ENCODE measurements at regions not wholly inside any gene's neighbourhood (a gene's known extent, or its start where the extent isn't known, plus 50 kb on each side); places are given as distances from the start of the nearest gene placed in this dataset.

GRCh38 chr4:126701756-126702155 lies 931.0 kb upstream of the INTU start:
- H3K36me3 ChIP-seq (ENCODE audit: insufficient read depth in 1 of 2, low read depth in 1 of 2): no peaks in the 10 kb centered on the region
- H3K4me1 ChIP-seq: no peaks in the 10 kb centered on the region
- intact Hi-C loops (cut with DNase I): no loop called here
- H3K9me3 ChIP-seq: no peaks in the 10 kb centered on the region
- H3K4me3 ChIP-seq: no peak overlapping the region
- no peak overlapping the region for H3K27ac ChIP-seq
- 23 to 32% (median 25%) methylated on average over 2 of the region's 2 CpGs for WGBS, 3 donors
- no peak for ATAC-seq
- TF ChIP-seq, protein P1, sequence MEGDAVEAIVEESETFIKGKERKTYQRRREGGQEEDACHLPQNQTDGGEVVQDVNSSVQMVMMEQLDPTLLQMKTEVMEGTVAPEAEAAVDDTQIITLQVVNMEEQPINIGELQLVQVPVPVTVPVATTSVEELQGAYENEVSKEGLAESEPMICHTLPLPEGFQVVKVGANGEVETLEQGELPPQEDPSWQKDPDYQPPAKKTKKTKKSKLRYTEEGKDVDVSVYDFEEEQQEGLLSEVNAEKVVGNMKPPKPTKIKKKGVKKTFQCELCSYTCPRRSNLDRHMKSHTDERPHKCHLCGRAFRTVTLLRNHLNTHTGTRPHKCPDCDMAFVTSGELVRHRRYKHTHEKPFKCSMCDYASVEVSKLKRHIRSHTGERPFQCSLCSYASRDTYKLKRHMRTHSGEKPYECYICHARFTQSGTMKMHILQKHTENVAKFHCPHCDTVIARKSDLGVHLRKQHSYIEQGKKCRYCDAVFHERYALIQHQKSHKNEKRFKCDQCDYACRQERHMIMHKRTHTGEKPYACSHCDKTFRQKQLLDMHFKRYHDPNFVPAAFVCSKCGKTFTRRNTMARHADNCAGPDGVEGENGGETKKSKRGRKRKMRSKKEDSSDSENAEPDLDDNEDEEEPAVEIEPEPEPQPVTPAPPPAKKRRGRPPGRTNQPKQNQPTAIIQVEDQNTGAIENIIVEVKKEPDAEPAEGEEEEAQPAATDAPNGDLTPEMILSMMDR (IDR thresholded peaks at IDR 0.05): no peak
- peak in 1 of 2 donors; percentile 41 for DNase-seq
- no peaks in the 10 kb centered on the region for H3K27me3 ChIP-seq (ENCODE audit: insufficient read depth in 3 of 3, low read length in 2 of 3)

DNA sequence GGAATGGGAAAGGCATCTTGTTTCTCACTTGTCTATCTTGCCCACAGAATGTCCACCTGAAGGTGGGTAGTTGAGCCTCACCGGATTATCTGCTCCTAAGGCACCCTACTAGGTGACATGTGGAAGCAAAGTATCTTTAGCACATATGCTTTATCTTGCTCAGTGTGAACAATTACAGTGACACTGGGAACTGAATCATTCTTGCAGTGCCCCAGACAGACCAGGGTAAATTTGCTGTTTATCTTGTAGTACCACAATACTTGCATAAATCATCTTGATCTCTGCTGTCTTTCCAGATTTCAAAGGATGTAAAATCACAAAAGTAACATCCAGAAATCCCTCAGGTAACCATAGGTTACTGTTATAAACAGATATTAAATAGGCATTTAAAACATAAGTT lies 930.0 kb upstream of the INTU start:
- ATAC-seq: no peak
- intact Hi-C loops (cut with DNase I): no loop called here
- H3K27ac ChIP-seq: no peak overlapping the region

DNA sequence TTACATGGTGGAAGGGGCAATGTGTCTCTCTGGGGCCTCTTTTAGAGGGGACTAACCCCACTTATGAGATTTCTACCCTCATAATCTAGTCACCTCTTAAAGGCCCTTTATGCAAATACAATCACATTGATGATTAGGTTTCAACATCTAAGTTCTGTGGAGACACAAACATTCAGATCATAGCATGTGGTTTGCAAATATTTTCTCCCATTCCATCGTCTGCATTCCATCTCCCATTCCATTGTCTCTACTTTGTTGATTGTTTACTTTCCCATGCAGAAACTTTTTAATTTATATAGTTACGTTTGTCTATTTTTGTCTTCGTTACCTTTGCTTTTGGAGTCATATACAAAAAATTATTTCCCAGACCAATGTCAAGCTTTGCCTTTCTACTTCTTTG lies 927.5 kb upstream of the INTU start:
- Histone ChIP-seq H3K4me3 (no peak overlapping the region), H3K9me3 (no peaks in the 10 kb centered on the region), H3K36me3 (ENCODE audit: insufficient read depth in 1 of 2, low read depth in 1 of 2) (no peaks in the 10 kb centered on the region), H3K27me3 (ENCODE audit: insufficient read depth in 3 of 3, low read length in 2 of 3) (no peaks in the 10 kb centered on the region), H3K4me1 (no peaks in the 10 kb centered on the region), H3K27ac (no peak overlapping the region)
- TF ChIP-seq, protein P1 (IDR thresholded peaks at IDR 0.05): no peak
- intact Hi-C loops (cut with DNase I): no loop called here
- no peak for ATAC-seq
- WGBS, 3 donors: 72 to 87% (median 85%) methylated on average over 3 of the region's 3 CpGs
- DNase-seq: no peak

More for the DNA sequence above, 930.0 kb upstream of the INTU start:
- Histone ChIP-seq H3K9me3 (no peaks in the 10 kb centered on the region), H3K27me3 (ENCODE audit: insufficient read depth in 3 of 3, low read length in 2 of 3) (no peaks in the 10 kb centered on the region), H3K36me3 (ENCODE audit: insufficient read depth in 1 of 2, low read depth in 1 of 2) (no peaks in the 10 kb centered on the region), H3K4me1 (no peaks in the 10 kb centered on the region), H3K4me3 (no peak overlapping the region)
- TF ChIP-seq, protein P1 (IDR thresholded peaks at IDR 0.05): no peak
- 84 to 93% (median 90%) methylated on average over 1 of the region's 1 CpG for WGBS, 3 donors
- DNase-seq: no peak

DNA sequence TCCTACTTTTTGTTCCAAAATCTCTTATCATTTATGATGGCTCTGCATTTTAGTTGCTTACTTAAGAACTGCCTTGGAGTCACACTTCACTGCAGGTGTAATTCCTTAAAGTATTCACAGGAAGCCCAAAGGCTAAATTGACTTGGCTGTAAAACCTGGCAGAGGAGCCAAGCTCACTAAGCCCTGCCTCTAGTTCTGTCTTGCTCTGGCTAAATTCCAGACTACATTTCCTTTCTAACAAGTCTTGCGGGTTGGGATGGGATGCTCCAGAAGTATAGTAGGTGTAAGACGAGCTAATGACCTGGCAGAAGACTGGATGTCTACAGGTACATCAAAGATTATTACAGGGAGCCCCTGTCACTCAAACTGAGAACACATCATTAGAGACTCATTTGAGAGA lies 924.0 kb upstream of the INTU start:
- H3K9me3 ChIP-seq: no peaks in the 10 kb centered on the region
- no peak overlapping the region for H3K27ac ChIP-seq
- intact Hi-C loops (cut with DNase I): no loop called here
- 58 to 62% (median 61%) methylated on average over 2 of the region's 2 CpGs for WGBS, 3 donors
- no peaks in the 10 kb centered on the region for H3K4me1 ChIP-seq
- H3K36me3 ChIP-seq (ENCODE audit: insufficient read depth in 1 of 2, low read depth in 1 of 2): no peaks in the 10 kb centered on the region
- no peak overlapping the region for H3K4me3 ChIP-seq
- DNase-seq (no peak), ATAC-seq (no peak)
- TF ChIP-seq, protein P1 (IDR thresholded peaks at IDR 0.05): no peak
- no peaks in the 10 kb centered on the region for H3K27me3 ChIP-seq (ENCODE audit: insufficient read depth in 3 of 3, low read length in 2 of 3)

DNA sequence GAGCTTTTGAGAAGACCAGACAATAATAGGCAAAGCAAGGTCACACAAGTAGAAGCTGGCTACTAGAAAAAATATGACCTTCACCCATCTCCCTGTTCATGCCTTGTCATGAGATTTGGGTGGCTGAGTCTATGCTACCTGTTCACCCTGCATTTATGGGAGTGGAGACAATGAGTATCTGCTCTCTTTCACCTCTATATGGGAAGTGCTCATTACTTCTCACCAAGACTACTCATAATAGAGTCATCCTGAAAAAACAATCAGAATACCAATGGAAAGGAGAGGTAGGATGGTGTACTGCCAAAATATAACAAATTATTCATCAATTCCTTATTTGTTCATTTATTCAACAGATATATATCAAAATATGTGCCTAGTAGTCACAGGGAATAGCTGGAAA lies 921.8 kb upstream of the INTU start:
- DNase-seq (no peak), ATAC-seq (no peak)
- Histone ChIP-seq H3K27me3 (ENCODE audit: insufficient read depth in 3 of 3, low read length in 2 of 3) (no peaks in the 10 kb centered on the region), H3K4me1 (no peaks in the 10 kb centered on the region), H3K9me3 (no peaks in the 10 kb centered on the region), H3K36me3 (ENCODE audit: insufficient read depth in 1 of 2, low read depth in 1 of 2) (no peaks in the 10 kb centered on the region), H3K4me3 (no peak overlapping the region), H3K27ac (no peak overlapping the region)
- TF ChIP-seq, protein P1 (IDR thresholded peaks at IDR 0.05): no peak
- intact Hi-C loops (cut with DNase I): no loop called here

All from psoas muscle (tissue), 7 donors.